ENCODE measurements at regions not wholly inside any gene's neighbourhood (a gene's known extent, or its start where the extent isn't known, plus 50 kb on each side); places are given as distances from the start of the nearest gene placed in this dataset.

DNA sequence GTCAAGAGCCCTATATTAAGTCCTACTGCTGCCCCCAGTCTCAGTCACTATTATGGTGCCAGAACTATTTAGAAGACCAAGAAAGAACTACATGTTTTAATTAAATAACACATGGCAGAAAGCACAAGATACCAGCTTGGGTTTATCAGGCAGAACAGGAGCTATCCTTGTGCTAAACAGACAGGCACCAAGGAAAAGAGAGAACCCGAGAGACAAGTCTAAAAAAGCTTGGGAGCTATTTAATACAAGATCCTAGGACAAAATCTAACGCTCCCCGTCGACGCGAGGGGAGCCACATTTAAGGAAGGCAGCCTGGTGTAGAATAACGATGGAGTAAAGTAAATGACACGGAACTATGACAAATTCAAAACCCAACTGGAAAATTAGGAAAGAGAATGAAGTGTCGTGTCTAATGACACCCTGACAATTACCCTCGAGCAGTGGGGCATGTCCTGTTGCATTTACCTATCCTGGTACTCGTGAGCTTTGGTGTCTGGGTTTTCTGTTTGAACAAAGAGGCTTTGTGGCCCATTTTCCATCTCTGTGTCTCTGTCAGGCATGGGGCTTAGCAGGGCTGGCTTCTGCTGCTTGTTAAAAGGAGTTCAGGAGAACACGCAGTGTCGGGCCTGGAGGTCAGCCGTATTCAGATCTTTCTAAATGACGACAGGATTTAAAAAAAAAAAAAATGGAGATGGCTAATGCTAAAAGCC lies 140.6 kb downstream of the ETNK1 start:
- TF ChIP-seq CTCF (IDR thresholded peaks at IDR 0.05) (no peak), EZH2 (IDR thresholded peaks at IDR 0.05; ENCODE audit: borderline replicate concordance, insufficient read depth, low read depth, low read length, poor library complexity, severe bottlenecking) (no peak)

All from B cell (primary cell).